HepG2 (cell line): ENCODE measurements at regions not wholly inside any gene's neighbourhood (a gene's known extent, or its start where the extent isn't known, plus 50 kb on each side); places are given as distances from the start of the nearest gene placed in this dataset.

Source experiments
- ATAC-seq: fragments of 200-7000 bp; cut with Tn5 transposase; 3 replicates; pipeline ENCODE4 v1.9.1; 2020; ENCODE audit warnings: mild to moderate bottlenecking, moderate library complexity
- BruUV-seq: library from RNA; stranded (reverse); fragments of 400-500 nt; replicated peaks from 2 replicates; lab custom pipeline; 2021; lab: Mats Ljungman, UMichigan
- CTCF ChIA-PET: fragments of 300-600 bp; formaldehyde crosslinking; extraction: SDS; loops from one replicate; lab custom pipeline; 2021; ENCODE audit warnings: low total read pairs, inconsistent platforms, low intra/inter-chr PET ratio; lab: Yijun Ruan, JAX
- POLR2A ChIA-PET: fragments of 350-600 bp; sonication (Branson Sonifier 250); formaldehyde crosslinking; loops from one replicate; lab custom pipeline; 2020; ENCODE audit warnings: antibody characterized with exemption, inconsistent platforms; lab: Yijun Ruan, JAX
- DNase-seq: peaks from one replicate; pipeline ENCODE4 v3.0.0-alpha.2; 2015; ENCODE audit warnings: low spot score
- FAIRE-seq: peaks from 3 replicates; lab custom pipeline; 2011; peaks lifted over from hg19 to GRCh38; lab: Jason Lieb, UNC
- H2AFZ ChIP-seq: one replicate; pipeline ENCODE4 v1.6.1; 2011; ENCODE audit warnings: low read length, inconsistent platforms
- H3K27ac ChIP-seq: fragments of 300-600 bp; 3 replicates; pipeline ENCODE4 v1.8.0; 2011; ENCODE audit warnings: mixed run types, mild to moderate bottlenecking, mixed read lengths, low read length, inconsistent platforms; ENCODE audit not compliant: insufficient read depth; ENCODE audit errors: extremely low read length
- H3K27me3 ChIP-seq, 2 experiments: fragments of 200-600 bp in 1 of 2; 2 replicates in 1 of 2; 3 replicates in 1 of 2; pipeline versions ENCODE4 v1.6.0 to v1.8.0; 2011; ENCODE audit warnings: low read length in 2 of 2, mild to moderate bottlenecking in 2 of 2, moderate library complexity in 2 of 2, inconsistent platforms in 1 of 2; ENCODE audit not compliant: insufficient read depth in 2 of 2, control insufficient read depth in 1 of 2
- H3K36me3 ChIP-seq, 2 experiments: fragments of 200-600 bp in 1 of 2; replicated peaks in 1 of 2; 2 replicates in 1 of 2; 3 replicates in 1 of 2; pipeline versions ENCODE4 v1.5.1 to v1.8.0; 2011; ENCODE audit warnings: low read length in 2 of 2, inconsistent platforms in 1 of 2; ENCODE audit not compliant: insufficient read depth in 2 of 2, control insufficient read depth in 1 of 2
- H3K4me1 ChIP-seq: 2 replicates; pipeline ENCODE4 v1.5.1; 2012; ENCODE audit warnings: low read length, inconsistent platforms; ENCODE audit not compliant: insufficient read depth
- H3K4me2 ChIP-seq: 2 replicates; pipeline ENCODE4 v1.6.0; 2011; ENCODE audit warnings: low read depth, low read length, inconsistent platforms
- H3K4me3 ChIP-seq, 3 experiments: fragments of 200-600 bp in 1 of 3; sonication (generic), shearing (Covaris generic) in 1 of 3; replicated peaks in 1 of 3; 2 replicates each; pipeline ENCODE4 v1.5.1; 2011 to 2016; ENCODE audit warnings: low read length in 3 of 3, inconsistent platforms in 2 of 3, low read depth in 2 of 3, mild to moderate bottlenecking in 2 of 3, control low read depth in 1 of 3, mixed read lengths in 1 of 3; ENCODE audit not compliant: insufficient read depth in 1 of 3
- H3K79me2 ChIP-seq: one replicate; pipeline ENCODE4 v1.6.1; 2011; ENCODE audit warnings: low read length, inconsistent platforms; ENCODE audit not compliant: insufficient read depth
- H3K9ac ChIP-seq: 2 replicates; pipeline ENCODE4 v1.6.0; 2011; ENCODE audit warnings: mild to moderate bottlenecking, low read depth, low read length, inconsistent platforms; ENCODE audit not compliant: insufficient read depth
- H3K9me3 ChIP-seq: 2 replicates; pipeline ENCODE4 v1.5.1; 2012; ENCODE audit warnings: mild to moderate bottlenecking, low read length
- H4K20me1 ChIP-seq: 2 replicates; pipeline ENCODE4 v1.6.0; 2011; ENCODE audit warnings: inconsistent platforms, mild to moderate bottlenecking, low read length, moderate library complexity; ENCODE audit not compliant: insufficient read depth
- ETV6 ChIP-seq: sonication (generic); formaldehyde crosslinking; conservative IDR thresholded peaks from 2 replicates; pipeline ENCODE4 v1.4.0; 2020; ENCODE audit warnings: missing genetic modification reagents
- FOXO1 ChIP-seq: sonication (generic); formaldehyde crosslinking; IDR thresholded peaks from 2 replicates; pipeline ENCODE4 v1.4.0; 2020; ENCODE audit warnings: missing genetic modification reagents
- JDP2 ChIP-seq: sonication (generic); formaldehyde crosslinking; IDR thresholded peaks from 2 replicates; pipeline ENCODE4 v1.8.1; 2022; ENCODE audit warnings: missing genetic modification reagents, borderline replicate concordance
- MAFG ChIP-seq: sonication (generic); formaldehyde crosslinking; IDR thresholded peaks from 2 replicates; pipeline ENCODE4 v1.5.1; 2020; ENCODE audit warnings: mild to moderate bottlenecking, missing genetic modification reagents
- MAFK ChIP-seq, 2 experiments: IDR thresholded peaks in 1 of 2; conservative IDR thresholded peaks in 1 of 2; 2 replicates each; pipeline ENCODE4 v1.6.1; 2011; ENCODE audit warnings: improper control_type of control experiment in 2 of 2, low read length in 2 of 2
- SAFB2 ChIP-seq: sonication (generic); formaldehyde crosslinking; IDR thresholded peaks from 2 replicates; pipeline ENCODE4 v1.5.1; 2020; ENCODE audit warnings: missing genetic modification reagents, low read depth, mild to moderate bottlenecking, borderline replicate concordance
- ZNF143 ChIP-seq: sonication (generic); formaldehyde crosslinking; IDR thresholded peaks from 2 replicates; pipeline ENCODE4 v1.4.0; 2020; ENCODE audit warnings: missing genetic modification reagents
- ZNF354B ChIP-seq: sonication (generic); formaldehyde crosslinking; IDR thresholded peaks from 2 replicates; pipeline ENCODE4 v1.8.0; 2022; ENCODE audit warnings: mild to moderate bottlenecking, missing genetic modification reagents
- ZNF83 ChIP-seq: sonication (generic); formaldehyde crosslinking; IDR thresholded peaks from 2 replicates; pipeline ENCODE4 v1.4.0; 2020; ENCODE audit warnings: missing genetic modification reagents, mild to moderate bottlenecking, borderline replicate concordance
- WGBS: methylation state at CpG from one replicate; pipeline ENCODE4 v1.1.6; 2017; ENCODE audit warnings: low lambda C conversion rate; 5-methylcytosine and 5-hydroxymethylcytosine counted together
- in situ Hi-C: cut with HindIII; loops from 2 replicates; pipeline ENCODE4 v1.10.0; 2017; ENCODE audit warnings: low pct_unique_long_range_greater_than_20kb; ENCODE audit not compliant: extremely low pct_ligation_motif_present
- intact Hi-C: fragments of 100-400 bp; cut with micrococcal nuclease; formaldehyde crosslinking; loops from one replicate; pipeline ENCODE4 v1.10.0; 2022; ENCODE audit not compliant: unreplicated experiment
- TF ChIP-seq, protein P1 (sequence below): sonication (generic); formaldehyde crosslinking; IDR thresholded peaks from 2 replicates; pipeline ENCODE4 v1.4.0; 2020; ENCODE audit warnings: missing genetic modification reagents

DNA sequence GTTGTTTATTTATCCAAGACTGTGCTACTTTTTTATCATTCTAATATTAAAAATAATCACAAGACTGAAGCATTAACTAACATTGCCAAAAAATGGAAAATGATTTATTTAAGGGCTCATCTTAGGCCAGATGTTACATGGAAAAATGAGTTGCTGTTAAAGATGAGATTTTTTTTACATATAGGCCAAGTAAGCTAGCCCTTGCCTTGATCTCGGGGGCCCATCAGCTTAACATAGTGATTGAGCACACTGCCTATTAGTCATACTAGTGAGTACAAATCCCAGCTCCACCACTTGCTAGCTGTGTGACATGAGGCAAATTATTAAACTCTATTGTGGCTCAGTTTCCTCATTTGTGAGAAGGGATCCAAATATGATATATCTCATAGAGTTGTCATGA, 275.9 kb upstream of the SNX7 start:
- Histone ChIP-seq H3K36me3 (no peaks in the 10 kb centered on the region), H3K79me2 (no peaks in the 10 kb centered on the region), H3K4me1 (no peaks in the 10 kb centered on the region), H3K9ac (no peak overlapping the region), H3K27me3 (no peaks in the 10 kb centered on the region), H3K4me3 (no peak overlapping the region)
- DNase-seq, result no peak
- 0% methylated on average over 1 of the region's 1 CpG for WGBS
- in situ Hi-C loops, result no loop called here
- intact Hi-C loops, result no loop called here
- TF ChIP-seq ZNF143 (CRISPR knock-in tag) (no peak), MAFK (conservative IDR thresholded peaks at IDR 0.05 in 1 of 2, IDR thresholded peaks at IDR 0.05 in 1 of 2; ENCODE audit: low read length in 2 of 2) (no peak), MAFG (CRISPR knock-in tag) (no peak), JDP2 (CRISPR knock-in tag) (no peak), FOXO1 (CRISPR knock-in tag) (no peak), SAFB2 (CRISPR knock-in tag) (no peak), ZNF83 (CRISPR knock-in tag) (no peak), ZNF354B (CRISPR knock-in tag) (no peak), ETV6 (CRISPR knock-in tag) (no peak)
- TF ChIP-seq, protein P1, sequence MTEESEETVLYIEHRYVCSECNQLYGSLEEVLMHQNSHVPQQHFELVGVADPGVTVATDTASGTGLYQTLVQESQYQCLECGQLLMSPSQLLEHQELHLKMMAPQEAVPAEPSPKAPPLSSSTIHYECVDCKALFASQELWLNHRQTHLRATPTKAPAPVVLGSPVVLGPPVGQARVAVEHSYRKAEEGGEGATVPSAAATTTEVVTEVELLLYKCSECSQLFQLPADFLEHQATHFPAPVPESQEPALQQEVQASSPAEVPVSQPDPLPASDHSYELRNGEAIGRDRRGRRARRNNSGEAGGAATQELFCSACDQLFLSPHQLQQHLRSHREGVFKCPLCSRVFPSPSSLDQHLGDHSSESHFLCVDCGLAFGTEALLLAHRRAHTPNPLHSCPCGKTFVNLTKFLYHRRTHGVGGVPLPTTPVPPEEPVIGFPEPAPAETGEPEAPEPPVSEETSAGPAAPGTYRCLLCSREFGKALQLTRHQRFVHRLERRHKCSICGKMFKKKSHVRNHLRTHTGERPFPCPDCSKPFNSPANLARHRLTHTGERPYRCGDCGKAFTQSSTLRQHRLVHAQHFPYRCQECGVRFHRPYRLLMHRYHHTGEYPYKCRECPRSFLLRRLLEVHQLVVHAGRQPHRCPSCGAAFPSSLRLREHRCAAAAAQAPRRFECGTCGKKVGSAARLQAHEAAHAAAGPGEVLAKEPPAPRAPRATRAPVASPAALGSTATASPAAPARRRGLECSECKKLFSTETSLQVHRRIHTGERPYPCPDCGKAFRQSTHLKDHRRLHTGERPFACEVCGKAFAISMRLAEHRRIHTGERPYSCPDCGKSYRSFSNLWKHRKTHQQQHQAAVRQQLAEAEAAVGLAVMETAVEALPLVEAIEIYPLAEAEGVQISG (CRISPR knock-in tag), result no peak
- TF ChIP-seq, all 625 proteins: peak for 0
- ATAC-seq (no peak), FAIRE-seq (no peak)
- no peak overlapping the region for H3K4me2 ChIP-seq
- no peaks in the 10 kb centered on the region for H4K20me1 ChIP-seq
- H3K9me3 ChIP-seq, result no peaks in the 10 kb centered on the region
- ChIA-PET POLR2A (no interaction called here), CTCF (no interaction called here)
- H3K27ac ChIP-seq, result no peak overlapping the region
- H2AFZ ChIP-seq, result no peak overlapping the region
- no TSS peak for BruUV-seq
